GM18861 (cell line): ENCODE measurements at regions not wholly inside any gene's neighbourhood (a gene's known extent, or its start where the extent isn't known, plus 50 kb on each side); places are given as distances from the start of the nearest gene placed in this dataset.
"Not testable (repeated sequence)": the region's sequence is repeated elsewhere in the genome, so short reads cannot be mapped to it uniquely, and the experiment has no call there.

Experiments used
- ATAC-seq: cut with Tn5 transposase; IDR thresholded peaks from one replicate; pipeline ENCODE4 v1.9.1; 2021; ENCODE audit not compliant: unreplicated experiment

DNA sequence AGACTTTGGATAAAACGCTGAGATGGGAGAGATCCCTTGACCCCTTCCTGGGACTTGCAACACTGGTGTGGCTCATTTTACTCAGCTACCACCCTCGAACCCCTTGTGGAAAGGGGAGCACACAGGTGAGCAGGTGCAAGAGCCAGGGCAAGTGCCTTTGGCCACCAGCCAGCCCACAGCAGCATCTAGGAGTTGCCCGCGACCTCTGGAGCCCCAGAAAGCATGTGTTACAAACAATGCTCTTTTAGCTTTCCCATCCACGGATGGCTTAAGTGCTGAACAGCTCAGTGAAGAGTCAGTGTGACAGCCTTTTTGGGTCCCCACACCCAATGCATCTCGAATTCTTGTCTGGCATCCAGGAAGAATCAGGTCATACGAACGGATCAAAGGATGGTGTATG lies 197.8 kb downstream of the MEMO1 start:
- no peak for ATAC-seq

DNA sequence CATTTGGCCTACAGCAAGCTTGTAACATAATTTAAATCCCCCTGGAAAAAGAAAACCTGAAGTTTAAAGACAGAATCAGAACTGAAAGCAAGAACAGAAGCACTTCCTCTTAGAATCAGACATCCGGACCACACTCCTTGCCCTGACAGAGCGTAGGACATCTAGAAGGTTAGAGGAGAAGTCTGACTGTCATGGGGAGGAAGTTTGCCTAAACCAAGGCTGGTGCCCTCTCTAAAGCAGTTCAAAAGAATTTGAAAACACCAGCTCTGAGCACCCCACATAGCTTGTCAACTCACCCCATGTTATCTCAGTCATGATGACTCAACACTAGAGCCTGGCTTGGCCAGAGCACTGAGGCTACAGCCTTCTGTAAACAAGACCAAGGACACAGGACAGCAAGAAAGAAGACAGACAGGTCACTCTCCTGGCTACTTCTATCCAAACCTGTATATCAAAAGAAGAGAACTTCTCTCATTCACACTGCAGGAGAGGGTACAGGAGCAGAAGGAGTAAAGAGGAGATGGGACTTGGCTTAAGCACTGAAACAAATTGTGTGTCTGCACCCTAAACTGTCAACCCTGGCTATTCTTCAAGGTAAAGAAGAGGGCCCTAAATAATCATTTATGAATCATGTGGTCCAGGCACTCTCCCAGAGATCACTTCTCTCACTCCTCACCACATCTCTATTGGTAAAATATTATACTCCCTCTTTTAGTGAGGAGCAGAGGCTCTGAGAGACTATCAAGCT lies 198.6 kb downstream of the MEMO1 start:
- ATAC-seq, result peak; percentile 98

DNA sequence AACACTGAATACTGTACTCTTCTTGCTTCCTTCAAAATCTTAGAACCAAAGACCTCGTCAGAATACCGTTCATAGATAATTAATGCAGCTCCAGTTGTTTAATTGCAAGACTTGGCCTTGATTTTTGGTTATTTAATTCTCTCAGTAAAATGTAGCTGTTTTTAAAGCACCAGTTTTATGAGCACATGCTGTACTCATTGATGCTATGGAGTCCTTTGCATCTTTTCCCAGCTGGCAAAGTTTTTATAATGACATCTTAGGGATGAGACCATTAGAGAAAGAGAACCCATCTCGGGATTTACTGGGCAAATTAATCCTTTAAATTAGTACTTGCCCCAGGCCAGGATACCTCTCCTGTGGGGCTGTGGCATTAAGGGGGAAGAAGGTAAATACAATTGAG lies 199.3 kb downstream of the MEMO1 start:
- no peak for ATAC-seq

DNA sequence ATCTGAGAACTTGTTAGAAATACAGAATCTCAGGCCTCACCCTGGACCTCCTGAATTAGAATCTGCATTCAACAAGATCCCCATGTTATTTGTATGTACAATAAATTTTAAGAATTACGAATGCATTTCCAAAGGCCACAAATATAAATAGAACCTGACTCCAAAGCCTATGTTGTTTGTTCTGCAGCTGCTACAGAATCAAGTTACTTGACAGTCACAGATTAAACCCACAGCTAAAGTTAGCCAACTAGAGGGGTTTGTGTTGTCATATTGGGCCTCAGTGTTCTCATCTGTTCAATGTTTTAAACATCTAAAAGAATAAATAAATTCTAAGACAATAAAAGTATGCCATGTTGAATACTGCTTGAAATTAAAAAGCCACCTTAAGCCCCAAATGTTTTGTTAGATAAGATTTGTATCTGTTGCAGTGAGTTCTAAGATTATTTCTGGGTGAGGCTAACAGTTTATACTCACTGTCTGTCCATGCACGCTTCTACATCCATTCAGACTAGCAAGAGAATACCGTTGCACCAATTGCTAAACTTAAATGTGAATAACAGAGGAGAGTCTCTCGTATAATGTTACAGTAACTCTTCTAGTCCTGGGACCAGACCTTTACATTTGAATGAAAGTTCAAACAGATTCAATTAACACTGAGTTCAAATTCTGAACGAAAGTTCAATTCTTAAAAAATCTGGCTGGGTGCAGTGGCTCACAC lies 200.4 kb downstream of the MEMO1 start:
- no peak for ATAC-seq

DNA sequence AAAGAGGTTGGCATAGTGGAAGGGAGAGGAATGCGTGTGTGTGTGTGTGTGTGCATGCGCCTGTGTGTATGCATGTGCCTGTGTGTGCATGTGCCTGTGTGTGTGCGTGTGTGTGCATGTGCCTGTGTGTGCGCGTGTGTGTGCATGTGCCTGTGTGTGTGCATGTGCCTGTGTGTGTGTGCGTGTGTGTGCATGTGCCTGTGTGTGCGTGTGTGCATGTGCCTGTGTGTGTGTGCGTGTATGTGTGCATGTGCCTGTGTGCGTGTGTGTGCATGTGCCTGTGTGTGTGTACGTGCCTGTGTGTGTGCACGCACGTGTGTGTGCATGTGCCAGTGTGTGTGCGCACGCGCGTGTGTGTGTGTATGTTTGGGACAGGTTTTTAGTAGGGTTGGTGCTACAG lies 205.1 kb downstream of the MEMO1 start:
- no peak for ATAC-seq

DNA sequence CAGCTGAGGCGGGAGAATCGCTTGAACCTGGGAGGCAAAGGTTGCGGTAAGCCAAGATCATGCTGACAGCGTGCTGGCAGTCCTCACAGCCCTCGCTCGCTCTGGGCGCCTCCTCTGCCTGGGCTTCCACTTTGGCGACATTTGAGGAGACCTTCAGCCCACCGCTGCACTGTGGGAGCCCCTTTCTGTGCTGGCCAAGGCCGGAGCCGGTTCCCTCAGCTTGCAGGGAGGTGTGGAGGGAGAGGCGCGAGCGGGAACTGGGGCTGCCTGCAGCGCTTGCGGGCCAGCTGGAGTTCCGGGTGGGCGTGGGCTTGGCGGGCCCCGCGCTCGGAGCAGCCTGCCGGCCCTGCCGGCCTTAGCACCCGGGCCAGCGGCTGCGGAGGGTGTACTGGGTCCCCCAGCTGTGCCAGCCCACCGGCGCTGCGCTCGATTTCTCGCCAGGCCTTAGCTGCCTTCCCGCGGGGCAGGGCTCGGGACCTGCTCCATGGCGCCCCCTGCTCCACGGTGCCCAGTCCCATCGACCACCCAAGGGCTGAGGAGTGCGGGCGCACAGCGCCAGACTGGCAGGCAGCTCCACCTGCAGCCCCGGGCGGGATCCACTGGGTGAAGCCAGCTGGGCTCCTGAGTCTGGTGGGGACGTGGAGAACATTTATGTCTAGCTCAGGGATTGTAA lies 207.2 kb downstream of the MEMO1 start:
- ATAC-seq, result not testable (repeated sequence)

DNA sequence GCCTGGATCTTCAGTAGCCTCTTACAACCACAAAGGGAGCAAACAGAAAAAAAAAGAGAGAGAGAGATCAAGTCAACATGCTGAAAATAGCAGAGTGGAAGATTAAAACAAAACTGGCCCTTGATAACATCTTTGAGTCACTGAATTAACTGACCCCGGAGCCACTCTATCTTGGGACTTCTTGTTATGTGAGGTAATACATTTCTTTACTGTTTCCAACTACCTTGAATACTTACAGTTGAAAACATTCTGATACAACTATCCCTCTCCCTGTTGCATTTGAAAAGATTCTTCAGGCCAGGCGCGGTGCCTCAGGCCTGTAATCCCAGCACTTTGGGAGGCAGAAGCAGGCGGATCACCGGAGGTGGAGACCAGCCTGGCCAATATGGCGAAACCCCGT lies 208.1 kb downstream of the MEMO1 start:
- no peak for ATAC-seq

DNA sequence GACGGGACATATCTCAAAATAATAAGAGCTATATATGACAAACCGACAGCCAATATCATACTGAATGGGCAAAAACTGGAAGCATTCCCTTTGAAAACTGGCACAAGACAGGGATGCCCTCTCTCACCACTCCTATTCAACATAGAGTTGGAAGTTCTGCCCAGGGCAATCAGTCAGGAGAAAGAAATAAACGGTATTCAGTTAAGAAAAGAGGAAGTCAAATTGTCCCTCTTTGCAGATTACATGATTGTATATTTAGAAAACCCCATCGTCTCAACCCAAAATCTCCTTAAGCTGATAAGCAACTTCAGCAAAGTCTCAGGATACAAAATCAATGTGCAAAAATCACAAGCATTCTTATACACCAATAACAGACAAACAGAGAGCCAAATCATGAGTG lies 211.5 kb downstream of the MEMO1 start:
- ATAC-seq, result not testable (repeated sequence)

DNA sequence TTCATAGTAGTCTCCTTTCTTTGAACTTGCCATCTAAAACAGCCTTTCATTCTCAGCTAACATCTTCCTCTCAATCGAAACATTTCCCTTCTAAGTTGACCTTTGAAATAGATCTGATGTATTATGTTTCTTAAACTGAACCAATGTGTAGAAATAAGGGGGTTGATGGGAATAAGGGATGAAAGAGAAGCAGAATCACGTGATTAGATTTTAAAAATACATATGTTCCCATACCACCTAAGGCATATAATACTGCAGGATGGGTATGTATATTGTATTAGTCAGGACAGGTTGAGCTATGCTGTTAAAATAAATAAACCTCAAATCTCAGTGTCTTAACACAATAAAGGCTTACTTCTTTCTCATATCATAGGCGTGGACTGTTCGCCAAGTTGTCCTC lies 207.5 kb upstream of the SRD5A2 start:
- ATAC-seq, result no peak

DNA sequence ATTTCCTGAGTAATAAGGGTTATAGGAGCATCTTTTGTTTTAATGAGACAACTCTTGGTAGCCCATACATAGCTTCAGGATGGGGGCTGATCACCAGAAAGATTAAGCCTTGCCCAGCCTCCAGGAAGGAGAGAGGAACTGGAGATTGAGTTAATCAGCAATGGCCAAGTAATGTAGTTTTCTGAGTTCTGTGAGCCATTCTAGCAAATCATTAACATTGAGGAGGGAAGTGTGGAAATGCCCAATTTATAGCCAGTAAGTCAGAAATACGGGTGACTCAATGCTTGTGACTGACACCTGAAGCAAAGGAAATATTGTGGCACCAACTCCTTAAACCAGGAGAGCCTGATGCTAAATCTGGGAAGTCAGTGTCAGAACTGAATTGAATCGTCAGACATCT lies 205.1 kb upstream of the SRD5A2 start:
- ATAC-seq, result peak; percentile 83

DNA sequence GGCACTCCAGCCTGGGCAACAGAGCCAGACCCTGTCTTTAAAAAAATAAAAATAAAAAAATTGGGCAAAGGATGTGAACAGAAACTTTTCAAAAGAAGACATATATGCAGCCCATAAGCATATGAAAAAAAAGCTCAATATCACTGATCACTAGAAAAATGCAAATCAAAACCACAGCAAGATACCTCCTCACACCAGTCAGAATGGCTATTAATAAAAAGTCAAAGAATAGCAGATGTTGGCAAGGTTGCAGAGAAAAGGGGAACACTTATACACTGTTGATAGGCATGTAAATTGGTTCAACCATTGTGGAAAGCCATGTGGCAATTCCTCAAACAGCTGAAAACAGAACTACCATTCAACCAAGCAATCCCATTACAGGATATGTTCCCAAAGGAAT lies 204.1 kb upstream of the SRD5A2 start:
- no peak for ATAC-seq

DNA sequence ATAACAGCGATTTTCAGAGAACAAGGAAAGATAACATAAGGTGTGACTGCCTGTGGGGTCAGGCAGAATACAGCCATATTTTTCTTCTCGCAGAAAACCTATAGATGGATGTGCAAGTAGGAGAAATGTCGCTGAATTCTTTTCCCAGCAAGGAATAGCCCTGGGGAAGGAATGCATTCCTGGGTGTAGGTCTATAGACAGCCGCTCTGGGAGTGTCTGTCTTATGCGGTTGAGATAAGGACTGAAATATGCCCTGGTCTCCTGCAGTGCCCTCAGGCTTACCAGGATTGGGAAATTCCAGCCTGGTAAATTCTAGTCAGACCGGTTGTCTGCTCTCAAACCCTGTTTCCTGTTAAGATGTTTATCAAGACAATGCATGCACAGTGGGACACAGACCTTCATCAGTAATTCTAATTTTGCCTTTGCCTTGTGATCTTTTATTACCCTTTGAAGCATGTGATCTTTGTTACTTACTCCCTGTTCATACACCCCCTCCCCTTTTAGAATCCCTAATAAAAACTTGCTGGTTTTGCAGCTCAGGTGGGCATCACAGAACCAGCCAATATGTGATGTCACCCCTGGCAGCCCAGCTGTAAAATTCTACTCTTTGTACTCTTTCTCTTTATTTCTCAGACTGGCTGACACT lies 202.8 kb upstream of the SRD5A2 start:
- ATAC-seq, result not testable (repeated sequence)

DNA sequence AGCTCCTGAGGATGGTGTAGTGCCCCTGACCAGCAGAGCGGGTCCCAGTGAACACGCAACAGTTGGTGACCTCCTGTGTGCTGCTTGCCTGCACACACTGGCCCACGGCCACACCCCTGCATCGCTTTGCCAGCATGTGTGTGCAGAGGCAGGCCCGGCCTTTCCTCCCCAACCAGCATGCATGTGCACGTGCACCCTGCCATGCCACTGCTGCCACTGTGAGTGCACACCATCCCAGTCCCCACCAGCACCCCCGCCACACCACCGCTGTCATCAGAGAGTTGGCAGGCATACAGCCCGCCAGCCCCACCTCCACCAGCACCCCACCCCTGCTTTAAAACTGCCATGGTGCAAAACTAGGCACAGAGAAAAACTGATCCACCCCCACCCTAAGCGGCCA lies 197.4 kb upstream of the SRD5A2 start:
- ATAC-seq, result no peak

DNA sequence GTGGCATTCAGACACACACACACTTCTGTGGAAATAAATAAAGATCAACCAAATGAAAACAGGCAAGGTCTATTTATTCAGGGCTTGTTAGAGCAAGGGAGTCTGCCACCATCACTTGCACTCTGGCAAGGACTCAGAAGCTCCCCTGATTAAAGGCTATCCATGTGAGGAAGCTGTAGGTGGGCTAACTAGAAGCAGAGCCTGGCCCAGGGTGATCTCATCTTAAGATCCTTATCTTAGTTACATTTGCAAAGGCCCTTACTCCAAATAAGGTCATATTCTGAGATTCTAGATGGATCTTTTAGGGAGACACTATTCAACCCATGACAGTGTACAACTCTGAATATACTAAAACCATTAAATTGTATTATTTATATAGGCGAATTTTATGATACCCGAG lies 190.0 kb upstream of the SRD5A2 start:
- ATAC-seq, result no peak

DNA sequence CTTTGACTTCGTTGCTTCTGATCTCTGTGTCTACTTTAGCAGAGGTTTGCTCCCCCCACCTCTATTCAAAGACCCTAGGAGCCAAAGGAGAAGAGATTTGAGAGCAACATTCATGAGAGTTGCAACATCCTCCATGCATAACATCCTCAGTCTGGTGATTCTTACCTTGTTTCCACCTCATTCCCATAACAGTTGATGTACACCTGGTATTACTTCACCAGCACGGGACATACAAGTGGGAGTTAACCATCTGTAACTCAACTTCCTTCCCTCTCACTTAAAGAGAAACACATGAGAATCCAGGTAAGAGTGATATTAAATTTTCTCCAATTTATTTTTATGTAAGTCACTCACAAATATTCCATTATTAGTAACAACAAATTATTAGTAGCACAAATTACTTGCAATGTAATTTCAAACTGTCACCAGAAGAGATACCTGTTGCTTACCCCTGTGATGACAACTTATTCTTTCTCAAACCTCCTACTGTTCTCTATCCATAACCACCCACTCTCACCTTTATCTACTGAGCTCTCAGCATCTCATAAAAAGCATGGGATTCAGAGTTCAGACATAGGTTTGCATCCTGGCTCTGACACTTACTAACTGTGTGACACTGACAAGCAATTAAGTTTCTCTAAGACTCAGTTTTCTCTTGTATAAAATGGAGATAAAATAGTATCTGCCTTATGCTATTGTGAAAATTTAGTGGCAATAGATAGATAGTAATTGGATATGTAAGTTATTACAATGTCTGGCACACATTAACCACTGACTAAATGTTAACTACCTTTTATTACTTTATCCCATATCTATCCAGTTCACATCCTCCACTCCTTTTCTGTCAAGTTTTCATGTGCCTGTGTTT lies 184.6 kb upstream of the SRD5A2 start:
- ATAC-seq, result no peak

DNA sequence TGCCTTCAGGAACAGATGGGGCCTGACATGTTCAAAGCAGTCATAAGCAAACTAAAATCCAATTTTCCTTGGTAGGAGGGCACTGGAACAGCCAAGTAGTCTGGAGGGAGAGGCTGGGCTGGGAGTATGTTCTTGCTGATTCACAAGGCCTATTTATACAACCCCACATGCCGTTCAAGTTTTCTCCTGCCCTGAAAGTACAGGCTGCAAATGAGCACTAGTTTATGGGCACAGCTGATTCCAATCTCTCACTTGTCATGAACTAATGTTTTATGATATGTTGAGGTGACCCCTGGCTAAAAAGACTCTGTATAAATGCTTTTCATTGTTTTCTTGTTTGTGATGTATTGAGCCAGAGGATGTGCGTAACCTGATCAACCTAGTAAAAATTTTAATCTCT lies 183.4 kb upstream of the SRD5A2 start:
- no peak for ATAC-seq

DNA sequence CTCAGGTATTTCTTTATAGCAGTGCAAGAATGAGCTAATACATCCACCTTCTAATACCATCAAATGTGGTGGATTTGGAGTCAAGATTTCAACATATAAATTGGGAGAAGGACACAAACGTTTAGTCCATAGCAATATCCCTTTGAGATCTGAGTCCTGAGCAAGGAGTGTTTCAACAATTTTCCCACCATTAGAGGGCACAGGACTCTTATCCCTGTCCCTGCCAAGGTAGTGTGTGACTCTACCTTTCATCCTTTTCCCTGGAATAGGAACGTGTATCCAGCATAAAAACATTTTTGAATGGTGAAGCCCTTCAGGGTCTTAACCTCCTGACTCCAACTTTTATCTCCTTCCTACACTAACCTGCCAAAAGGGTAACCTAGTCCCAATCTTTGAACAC lies 181.3 kb upstream of the SRD5A2 start:
- no peak for ATAC-seq

DNA sequence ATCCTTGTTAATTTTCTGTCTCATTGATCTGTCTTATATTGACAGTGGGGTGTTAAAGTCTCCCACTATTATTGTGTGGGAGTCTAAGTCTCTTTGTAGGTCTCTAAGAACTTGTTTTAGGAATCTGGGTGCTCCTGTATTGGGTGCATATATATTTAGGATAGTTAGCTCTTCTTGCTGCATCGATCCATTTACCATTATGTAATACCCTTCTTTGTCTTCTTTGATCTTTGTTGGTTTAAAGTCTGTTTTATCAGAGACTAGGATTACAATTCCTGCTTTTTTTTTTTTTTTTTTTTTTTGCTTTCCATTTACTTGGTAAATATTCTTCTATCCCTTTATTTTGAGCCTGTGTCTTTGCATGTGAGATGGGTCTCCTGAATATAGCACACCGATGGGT lies 176.6 kb upstream of the SRD5A2 start:
- not testable (repeated sequence) for ATAC-seq

DNA sequence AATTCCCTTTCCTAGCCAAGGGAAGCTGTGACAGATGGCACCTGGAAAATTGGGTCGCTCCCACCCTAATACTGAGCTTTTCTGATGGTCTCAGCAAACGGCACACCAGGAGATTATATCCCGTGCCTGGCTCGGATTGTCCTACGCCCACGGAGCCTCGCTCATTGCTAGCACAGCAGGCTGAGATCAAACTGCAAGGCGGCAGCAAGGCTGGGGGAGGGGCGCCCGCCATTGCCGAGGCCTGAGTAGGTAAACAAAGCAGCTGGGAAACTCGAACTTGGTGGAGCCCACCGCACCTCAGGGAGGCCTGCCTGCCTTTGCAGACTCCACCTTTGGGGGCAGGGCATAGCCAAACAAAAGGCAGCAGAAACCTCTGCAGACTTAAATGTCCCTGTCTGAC lies 168.0 kb upstream of the SRD5A2 start:
- ATAC-seq, result not testable (repeated sequence)

DNA sequence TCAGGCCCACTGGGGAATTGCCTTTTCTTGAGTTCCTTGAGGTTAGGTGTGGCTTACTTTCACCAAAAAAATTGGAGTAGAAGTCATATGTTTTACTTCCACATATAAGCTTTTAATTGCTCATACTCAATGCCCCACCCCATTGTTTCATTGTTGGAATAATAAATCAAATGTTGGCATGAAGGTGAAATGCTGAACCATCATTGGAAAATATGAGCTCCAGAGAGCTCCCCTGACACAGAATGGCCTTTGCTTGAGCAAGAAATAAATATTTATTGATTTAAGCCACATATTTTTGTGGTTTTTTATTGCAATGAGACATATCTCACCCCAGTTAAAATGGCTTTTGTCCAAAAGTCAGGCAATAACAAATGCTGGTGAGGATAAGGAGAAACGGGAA lies 167.3 kb upstream of the SRD5A2 start:
- no peak for ATAC-seq

DNA sequence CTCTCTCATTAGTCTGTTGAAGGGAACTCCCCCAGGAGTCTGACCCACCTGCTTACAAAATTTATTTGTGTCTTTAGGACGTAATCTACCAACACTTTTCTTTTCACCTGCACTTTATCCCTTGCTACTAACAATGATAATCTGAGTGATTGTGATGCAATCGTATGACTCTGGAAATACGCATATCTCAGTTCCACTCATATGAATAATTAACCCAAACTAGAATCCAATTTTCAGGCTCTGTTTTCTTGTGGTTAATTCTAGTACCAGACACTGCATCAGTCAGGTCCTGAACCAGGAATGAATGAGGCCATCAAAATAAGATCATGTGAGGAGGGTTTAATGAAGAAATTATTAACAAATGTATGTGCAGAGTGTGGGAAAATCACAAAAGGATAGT lies 158.4 kb upstream of the SRD5A2 start:
- no peak for ATAC-seq
